HG03159 (cell line): ENCODE measurements at regions not wholly inside any gene's neighbourhood (a gene's known extent, or its start where the extent isn't known, plus 50 kb on each side); places are given as distances from the start of the nearest gene placed in this dataset.

Source experiments
- ATAC-seq: cut with Tn5 transposase; IDR thresholded peaks from one replicate; pipeline ENCODE4 v1.9.1; 2021; ENCODE audit warnings: mild to moderate bottlenecking, moderate library complexity; ENCODE audit not compliant: unreplicated experiment

DNA sequence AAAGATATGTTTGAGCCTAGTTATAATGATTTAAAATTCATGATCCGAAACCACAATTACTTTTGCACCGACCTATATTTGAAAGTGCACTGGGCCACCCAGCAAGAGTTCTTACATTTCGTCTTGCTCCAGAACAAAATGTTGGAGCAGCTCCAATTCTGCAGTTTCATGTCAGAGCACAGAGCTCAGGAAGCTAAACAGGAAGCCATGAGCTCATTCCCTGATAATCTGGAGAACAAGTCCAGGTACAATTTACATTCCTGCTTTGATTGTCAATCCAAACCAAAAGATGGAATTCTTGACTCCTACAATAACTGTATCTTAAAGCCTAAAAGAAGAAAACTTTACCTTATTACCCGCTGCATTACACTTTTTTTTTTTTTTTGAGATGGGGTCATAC is 131.8 kb downstream of the KCTD12 start:
- no peak for ATAC-seq

DNA sequence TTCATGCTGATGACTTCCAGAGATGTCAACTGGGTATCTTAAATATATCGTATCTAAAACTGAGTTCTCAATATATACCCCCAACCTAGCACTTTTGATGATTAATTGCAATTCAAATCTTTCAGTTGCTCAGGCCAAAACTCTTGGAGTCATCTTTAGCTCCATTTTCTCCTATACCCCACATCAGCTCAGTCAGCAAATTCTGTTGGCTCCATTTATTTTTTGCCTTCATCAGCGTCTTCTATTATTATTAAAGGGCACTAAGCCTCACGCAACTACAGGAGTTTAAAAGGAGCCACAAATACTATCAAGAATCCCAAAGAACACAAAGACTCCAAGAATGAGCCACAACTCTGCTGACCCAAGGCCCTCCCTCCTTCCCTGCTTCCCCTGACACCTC is 134.9 kb downstream of the KCTD12 start:
- no peak for ATAC-seq

DNA sequence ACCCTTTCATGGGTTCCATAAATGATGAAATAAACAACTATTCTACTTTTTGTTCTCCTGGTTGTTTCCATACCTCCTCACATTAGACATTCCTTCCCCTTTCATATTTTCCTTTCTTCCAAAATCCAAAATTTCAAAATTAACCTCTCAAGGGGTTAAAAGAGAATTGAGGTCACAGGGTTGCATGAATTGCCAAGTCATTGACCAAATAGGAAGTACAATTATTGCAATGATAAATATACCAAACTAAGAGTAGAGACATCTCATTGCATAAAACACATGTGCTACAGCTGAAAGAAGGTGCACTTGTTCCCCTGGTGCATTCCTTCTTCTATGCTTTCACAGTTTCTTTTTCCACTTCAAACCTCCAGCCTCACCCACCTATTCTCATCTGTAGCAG is 136.1 kb downstream of the KCTD12 start:
- ATAC-seq = no peak

DNA sequence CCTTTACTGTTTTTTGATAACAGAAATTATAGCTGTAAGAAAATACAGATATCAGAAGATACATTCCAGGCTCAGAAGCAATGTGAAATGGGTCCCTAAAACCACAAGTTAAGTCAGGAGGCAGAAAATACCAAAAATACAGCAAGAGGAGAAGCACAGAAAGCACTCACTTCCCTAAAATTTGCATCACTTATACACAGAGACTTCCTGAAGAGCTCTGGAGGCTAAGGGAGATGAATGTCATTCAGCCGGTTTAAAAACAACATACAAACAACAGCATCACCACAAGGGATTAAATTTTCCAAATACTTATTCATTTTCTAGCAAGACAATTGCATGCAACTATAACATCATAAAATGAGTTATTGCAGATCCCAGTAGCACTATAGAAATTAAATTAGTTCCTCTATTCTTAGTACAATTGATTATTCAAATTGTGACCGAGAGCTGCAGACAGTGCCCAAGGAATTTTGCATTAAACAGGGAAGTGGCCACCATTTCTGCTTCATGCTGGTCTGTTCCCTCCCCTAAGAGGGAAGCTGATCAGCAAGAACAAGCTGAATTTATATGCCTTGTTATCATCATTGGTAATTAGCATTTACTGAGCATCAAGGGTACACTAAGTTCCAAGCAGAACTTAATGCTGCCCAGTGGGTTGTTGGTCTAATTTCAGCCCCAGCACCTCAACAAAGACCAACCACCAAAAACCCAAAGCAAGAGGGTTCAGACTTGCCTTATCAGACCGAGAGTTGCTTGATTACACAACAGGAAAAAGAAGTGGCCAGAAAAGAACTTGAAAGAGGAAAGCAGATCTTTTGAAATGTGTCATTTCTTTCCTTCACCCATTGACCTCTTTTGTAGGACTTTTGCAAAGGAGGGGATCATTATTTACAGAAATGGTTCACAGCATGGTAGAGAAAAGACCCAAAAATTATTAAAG is 140.7 kb downstream of the KCTD12 start:
- peak; percentile 81 for ATAC-seq

DNA sequence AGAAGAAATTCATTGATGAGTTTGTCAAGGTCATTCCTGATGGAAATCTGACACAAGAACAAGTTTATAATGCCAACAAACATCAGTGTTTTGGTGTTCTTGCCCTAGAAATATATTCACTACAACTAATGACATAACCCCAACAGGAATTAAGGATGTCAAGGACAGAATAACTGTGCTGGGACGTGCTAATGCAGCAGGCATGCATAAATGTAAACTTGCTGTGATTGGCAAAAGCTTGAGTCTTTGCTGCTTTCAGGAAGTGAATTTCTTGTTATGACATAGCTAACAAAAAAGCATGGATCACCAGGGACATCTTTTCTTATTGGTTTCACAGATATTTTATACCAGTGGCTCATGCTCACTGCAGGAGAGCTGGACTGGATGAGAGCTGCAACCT is 144.6 kb downstream of the KCTD12 start:
- no peak for ATAC-seq

DNA sequence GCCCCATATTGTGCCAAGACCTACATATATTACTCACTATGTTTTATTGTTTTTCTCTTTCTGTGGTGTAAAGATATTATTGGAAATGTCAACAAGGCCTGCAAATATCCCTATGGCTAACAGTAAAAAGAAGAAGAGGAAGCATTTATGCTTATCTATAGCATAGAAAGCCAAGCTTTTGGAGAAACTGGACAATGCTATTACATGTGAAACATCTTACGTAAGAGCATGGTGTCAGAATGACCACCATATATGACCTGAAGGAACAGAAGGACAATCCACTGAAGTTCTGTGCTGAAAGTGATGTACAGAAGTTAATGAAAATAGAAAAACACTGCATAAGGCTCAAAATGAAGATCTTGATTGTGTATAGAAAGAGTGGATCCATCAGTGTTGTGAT is 145.2 kb downstream of the KCTD12 start:
- no peak for ATAC-seq

DNA sequence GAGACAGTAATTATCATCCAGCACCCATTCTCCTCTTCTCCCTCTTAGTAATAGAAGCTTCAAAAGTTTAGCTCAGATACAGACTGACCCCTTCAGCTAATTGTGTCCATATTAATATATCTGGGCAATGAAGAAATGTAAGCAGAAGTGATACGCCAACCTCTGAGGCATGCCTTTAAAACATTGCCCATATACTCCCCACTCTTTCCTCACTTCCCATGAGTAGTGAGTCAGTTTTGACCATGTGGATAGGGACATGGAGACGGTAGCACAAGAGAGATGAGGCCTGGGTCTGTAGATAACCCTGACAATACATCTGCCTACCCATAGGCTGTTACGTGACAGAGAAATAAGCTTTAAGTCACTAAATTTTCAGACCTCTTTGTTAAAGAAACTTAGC is 147.6 kb downstream of the KCTD12 start:
- ATAC-seq = no peak

DNA sequence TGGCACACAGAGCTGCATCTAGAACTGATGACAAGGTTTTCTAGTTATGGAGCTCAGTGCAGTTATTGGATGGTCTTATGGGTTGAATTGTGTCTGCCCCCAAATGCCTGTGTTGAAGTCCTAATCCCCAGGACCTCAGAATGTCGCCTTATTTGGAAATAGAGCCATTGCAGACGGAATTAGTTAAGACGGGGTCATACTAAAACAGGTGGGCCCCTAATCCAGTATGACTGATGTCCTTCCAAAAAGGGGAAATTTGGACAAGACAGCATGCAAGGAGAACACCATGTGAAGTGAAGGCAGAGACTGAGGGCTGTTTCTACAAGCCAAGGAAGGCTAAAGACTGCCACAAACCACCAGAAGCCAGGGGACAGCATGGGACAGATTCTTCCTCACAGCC is 148.7 kb downstream of the KCTD12 start:
- no peak for ATAC-seq

DNA sequence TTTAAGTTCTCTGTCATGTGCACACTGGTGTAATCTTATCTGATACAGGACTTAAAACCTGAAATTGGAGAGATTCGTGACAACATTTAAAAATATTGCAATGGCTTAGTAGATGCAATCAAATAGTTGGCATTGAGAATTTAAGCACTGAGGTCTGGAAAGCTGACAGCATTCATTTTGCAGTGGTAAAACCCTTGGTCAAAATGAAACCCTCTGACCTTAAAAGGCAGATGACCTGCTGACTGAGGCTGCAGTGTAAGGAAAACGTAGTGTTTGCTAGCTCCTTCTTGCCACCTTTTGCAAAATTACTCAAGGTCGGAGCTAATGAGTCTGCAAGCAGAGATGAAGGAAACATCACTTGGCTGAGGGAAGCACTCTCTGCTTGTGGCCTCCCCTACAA is 150.6 kb downstream of the KCTD12 start:
- no peak for ATAC-seq

DNA sequence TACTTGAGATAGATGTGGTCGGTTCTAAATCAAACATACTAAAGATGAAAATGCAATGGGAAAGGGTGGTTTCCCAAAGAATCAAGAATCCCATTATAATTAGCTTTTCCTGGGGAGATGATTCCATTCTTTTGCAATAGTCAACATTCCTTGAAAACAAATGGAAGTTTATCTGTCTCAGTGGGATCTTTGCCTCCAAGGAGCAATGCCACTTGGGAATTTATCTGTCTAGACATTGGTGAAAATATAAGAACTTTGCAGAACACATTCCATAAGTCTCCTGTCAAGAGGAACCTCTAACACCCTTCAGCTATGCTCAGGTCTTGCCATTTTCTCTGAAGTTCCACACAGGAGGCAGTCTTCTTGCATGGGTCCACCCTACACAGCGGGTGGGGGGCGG is 152.5 kb downstream of the KCTD12 start:
- no peak for ATAC-seq

DNA sequence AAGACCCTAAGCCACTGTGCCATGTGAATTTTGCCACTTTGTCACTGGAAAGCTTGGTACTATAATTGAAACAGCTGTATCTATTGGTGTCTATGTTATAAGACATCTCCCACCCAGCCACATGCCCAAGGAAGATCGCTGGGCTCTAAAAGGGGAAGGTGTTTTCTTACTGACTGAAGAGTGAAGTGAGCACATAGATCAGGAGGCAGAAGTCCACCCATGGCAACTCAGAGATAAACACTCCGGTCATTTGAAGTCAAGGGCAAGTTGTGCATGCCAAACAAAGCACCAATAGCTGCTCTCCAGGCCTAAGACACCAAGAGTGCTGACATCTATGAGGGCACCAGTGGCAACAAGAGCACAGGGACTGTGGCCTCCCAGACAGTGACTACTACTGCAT is 153.8 kb downstream of the KCTD12 start:
- ATAC-seq = no peak

DNA sequence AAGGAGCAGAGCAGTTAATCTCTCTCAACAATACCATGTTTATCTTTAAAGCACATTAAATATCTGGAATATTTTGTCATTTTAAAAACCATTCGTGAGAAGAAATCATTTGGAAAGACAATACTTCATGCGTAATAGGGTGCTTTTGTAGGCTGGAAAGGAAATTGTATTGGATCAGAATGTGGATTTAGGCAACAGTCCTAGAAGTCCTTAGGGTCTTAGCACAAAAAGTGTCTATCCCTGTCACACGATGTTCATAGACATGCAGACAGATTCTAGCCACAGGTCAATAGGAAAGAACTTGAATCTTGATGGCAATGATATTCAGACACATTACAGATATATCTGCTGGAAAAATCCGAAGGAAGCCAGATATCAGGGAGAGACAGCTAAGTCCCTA is 156.0 kb downstream of the KCTD12 start:
- no peak for ATAC-seq

DNA sequence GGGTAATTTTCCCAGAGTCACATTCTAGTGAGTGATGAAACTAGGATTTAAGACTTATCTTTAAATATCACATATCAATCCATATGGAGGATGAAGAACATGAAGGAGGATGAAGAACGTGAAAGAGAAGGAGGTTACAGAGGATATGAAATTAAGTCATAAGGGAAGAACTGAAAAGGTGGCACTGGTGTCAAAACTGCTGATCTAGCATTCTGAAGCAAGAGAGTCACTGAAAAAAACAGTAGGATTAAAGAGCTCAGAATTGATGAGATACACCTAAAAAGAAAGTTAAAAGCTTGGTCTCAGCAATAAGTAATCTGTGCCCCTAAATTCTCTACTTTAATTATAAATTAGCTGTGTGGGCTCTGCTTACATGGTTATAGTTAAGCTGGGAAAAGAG is 156.5 kb downstream of the KCTD12 start:
- ATAC-seq = no peak

DNA sequence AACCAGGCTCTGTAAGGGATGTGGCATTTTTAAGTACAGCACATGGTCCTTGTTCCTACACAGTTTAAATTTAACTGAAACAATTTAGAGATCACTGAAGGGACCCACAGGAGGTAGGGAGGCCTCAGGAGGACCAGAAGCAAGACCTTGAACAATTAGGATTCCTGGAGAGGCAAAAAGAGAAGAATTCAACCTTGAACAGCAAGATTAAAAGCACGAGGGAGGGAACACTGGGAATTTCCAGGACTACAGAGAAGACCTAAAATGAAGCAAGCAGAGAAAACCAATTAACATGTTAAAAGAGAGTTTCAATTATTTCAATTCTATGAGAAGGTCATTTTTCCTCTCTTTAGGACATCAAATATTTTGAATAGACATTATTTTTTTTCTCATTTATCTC is 160.3 kb downstream of the KCTD12 start:
- no peak for ATAC-seq

DNA sequence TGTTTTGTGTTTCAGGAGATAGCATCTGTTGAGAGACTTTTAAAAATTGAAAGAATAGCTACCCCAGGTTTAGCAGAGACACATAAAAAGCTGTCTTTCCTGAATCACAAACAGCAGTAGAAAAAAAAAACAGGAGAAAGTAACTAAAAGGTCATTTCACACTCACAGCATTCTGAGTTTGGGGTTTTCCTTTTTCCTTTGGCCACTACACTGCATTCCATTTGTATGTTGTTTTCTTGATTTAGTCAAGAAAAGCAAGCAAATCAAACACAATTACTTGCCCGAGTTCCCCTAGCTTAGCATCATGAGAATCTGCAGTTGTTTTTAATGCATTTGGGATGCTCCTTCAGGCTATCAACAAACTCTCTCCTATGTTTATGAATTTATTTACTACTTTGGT is 161.0 kb downstream of the KCTD12 start:
- ATAC-seq = no peak

DNA sequence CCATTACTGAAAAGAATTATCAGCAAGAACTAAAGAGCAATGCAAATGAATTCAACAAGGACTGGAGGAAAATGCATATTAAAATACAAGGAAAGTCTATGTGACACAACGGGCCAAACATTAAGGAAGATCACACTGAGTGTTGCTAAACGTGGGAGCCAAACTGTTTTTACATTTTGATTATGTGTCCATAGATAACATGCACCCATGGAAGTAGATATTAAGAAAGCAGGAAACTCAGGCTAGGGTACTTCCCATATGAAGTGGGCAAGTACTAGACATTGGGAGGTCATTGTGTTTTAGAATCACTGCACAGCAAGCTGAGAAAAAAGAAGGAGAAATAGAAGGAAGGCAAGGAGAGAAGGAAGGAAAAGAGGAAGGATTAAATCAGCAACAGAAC is 161.8 kb downstream of the KCTD12 start:
- no peak for ATAC-seq

DNA sequence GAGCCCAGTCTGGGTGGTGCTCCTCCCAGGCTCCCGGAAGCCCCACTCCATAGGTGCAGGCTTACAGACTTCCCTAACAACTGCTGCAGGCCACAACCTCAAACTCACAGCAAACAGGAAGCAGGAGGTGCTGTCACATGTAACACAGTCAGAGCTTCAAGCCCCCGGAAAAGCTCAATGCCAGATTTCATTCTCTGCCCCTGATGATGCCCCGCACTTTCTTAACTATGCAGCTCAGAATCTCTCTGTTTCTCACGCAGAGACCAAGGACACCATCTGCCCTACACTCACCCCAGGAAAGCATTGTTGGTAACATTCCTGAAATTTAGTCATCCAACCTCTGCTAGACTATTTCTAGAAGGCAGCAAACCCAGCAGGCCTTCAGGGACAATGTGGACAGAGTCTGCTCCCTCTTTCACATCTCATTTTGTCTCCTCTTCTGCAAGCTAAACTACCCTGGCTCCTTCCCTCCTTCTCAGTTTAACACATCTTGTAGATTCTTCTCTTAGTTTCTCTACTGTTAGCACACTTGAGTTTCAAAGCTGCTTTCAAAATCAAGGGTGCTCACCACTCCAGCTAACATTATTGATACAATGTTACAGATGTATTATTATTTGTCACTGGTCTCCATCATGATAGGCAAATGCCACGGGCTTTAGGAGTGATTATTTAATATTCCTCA is 162.5 kb downstream of the KCTD12 start:
- peak; percentile 67 for ATAC-seq

DNA sequence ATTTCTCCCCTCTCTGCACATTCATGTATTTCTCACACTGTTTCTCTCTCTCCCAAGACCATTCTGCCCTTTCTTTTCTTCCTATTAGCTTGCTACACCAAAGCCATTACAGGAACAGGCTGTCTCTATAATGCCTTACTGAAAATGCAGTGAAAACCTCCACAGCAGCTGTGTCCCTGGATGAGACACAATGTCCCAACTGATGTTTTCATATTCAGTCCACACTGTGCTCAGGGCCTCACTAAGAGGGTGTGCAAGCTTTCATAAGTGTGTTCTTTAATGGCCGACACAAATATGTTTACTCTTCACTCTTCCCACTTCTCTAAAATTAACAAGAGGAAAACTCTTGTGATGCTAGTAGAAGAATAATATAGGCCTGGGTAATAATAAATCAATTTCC is 163.4 kb downstream of the KCTD12 start:
- no peak for ATAC-seq

DNA sequence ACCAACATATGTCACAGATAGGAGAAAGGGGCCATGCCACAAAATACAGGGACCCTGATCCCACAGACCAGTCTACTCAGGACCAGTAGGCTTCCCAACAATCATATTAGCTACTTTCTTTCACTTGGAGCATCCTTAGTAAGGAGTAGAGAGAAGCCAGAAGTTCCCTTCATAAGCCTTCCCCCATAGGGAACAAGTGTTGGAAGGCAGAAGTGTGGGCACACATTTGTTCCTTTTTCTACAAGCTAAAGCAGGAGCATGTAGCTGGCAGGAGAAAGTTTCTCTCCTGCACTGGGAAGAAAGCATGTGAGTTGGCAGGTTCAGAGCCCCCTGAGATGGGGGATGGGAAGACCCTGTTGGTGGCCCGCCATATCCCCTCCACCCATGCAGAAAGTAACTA is 165.4 kb downstream of the KCTD12 start:
- ATAC-seq = no peak

DNA sequence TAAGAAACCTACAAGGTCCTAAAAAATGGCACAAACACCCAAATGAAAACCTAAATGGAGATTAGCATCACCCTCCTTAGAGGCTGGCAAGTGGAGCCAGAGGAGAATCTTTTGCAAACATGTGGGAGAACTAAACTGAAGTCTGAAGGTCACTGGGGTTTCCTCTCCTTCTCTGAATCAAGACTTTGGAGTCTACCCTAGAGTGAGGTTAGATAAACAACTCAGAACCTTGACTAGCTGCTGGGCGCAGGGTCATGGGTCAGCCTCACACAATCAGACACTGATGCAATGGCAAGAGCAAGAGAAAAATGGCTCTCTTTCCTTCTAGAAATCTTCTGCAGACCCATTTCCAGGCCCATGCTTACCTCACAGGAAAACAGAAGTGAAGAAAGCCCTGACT is 165.8 kb downstream of the KCTD12 start:
- ATAC-seq = no peak

DNA sequence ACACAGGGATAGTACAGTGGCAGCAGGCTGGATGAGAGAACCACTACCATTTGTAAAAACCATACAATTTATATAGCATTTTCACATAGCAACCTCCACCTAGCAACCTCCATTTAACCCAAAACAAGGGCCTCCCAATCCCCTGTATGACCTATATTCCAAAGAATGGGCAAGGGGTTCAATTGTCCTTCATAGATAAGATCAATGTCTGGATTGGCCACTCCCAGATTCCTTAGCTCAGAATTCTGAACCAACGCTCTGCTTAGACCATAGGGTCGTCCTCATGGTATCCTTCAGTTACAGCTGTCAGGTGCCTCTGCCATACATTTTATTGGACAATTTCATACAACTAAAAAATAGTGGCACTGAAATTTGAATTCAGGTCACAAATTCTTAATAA is 166.2 kb downstream of the KCTD12 start:
- no peak for ATAC-seq

DNA sequence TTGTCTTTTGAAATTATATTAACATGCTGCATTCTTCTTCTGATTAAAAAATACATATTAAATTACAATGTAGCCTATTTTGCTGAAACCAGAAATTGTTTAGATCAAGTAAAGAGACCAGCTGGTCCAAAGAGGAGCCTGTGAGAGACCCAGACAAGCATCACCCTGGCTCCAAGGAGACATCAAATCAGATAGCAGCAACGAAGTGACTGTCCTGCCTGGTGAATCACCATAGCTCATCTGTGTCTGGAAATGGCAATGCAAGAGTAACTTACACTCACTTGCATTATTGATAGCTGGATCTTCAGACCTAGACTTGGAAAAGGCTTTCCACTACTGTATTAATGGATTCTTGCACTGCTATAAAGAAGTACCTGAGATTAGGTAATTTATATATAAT is 169.1 kb downstream of the KCTD12 start:
- ATAC-seq = no peak
